HFF-Myc (cell line): ENCODE measurements at regions not wholly inside any gene's neighbourhood (a gene's known extent, or its start where the extent isn't known, plus 50 kb on each side); places are given as distances from the start of the nearest gene placed in this dataset.
"Not testable (repeated sequence)": the region's sequence is repeated elsewhere in the genome, so short reads cannot be mapped to it uniquely, and the experiment has no call there.

Experiments
- DNase-seq: peaks from one replicate; pipeline ENCODE4 v3.0.0-alpha.2; 2011; ENCODE audit warnings: low read depth; ENCODE audit errors: extremely low read depth
- H3K4me3 ChIP-seq: replicated peaks from 2 replicates; pipeline ENCODE4 v1.5.1; 2011; ENCODE audit warnings: low read depth, mild to moderate bottlenecking, control low read depth, low read length
- CTCF ChIP-seq: IDR thresholded peaks from 2 replicates; pipeline ENCODE4 v1.5.1; 2012; ENCODE audit warnings: mild to moderate bottlenecking, low read depth, low read length, control low read depth; ENCODE audit errors: missing control alignments

- DNase-seq = no peak
- TF ChIP-seq CTCF = no peak
- H3K4me3 ChIP-seq = no peak overlapping the region
Measured at GRCh38 chrY:12444200-12444599, 256.8 kb upstream of the USP9Y start.

- not testable (repeated sequence) for DNase-seq, H3K4me3 ChIP-seq
Measured at GRCh38 chrY:12446486-12447265, 254.4 kb upstream of the USP9Y start.

GRCh38 chrY:12448561-12448960 is 252.5 kb upstream of the USP9Y start:
- not testable (repeated sequence) for DNase-seq, H3K4me3 ChIP-seq

GRCh38 chrY:12453318-12453717 is 247.7 kb upstream of the USP9Y start:
- H3K4me3 ChIP-seq, DNase-seq: not testable (repeated sequence)

GRCh38 chrY:12459965-12460364 is 241.1 kb upstream of the USP9Y start:
- no peak for TF ChIP-seq CTCF
- DNase-seq = no peak
- H3K4me3 ChIP-seq = no peak overlapping the region

GRCh38 chrY:12464155-12464554 is 236.9 kb upstream of the USP9Y start:
- DNase-seq = no peak
- no peak for TF ChIP-seq CTCF

GRCh38 chrY:12465706-12466105 is 235.3 kb upstream of the USP9Y start:
- no peak for TF ChIP-seq CTCF
- no peak overlapping the region for H3K4me3 ChIP-seq
- DNase-seq = no peak

More at GRCh38 chrY:12464155-12464554, 236.9 kb upstream of the USP9Y start:
- no peak overlapping the region for H3K4me3 ChIP-seq

- H3K4me3 ChIP-seq = no peak overlapping the region
- no peak for TF ChIP-seq CTCF
- DNase-seq = peak; percentile 14
Measured at GRCh38 chrY:12469081-12469480, 231.9 kb upstream of the USP9Y start.
